ENCODE measurements at regions not wholly inside any gene's neighbourhood (a gene's known extent, or its start where the extent isn't known, plus 50 kb on each side); places are given as distances from the start of the nearest gene placed in this dataset.
"Not testable (repeated sequence)": the region's sequence is repeated elsewhere in the genome, so short reads cannot be mapped to it uniquely, and the experiment has no call there.

GRCh38 chr9:106058460-106058859, 364.1 kb downstream of the TMEM38B start:
- DNase-seq, result no peak

- DNase-seq, result no peak
These were observed 365.5 kb downstream of the TMEM38B start for GRCh38 chr9:106059886-106060285.

- DNase-seq, result no peak
These were observed 366.5 kb downstream of the TMEM38B start for GRCh38 chr9:106060885-106061284.

- DNase-seq, result no peak
These were observed 367.9 kb downstream of the TMEM38B start for GRCh38 chr9:106062250-106062649.

GRCh38 chr9:106065136-106065535, 370.8 kb downstream of the TMEM38B start:
- no peak for DNase-seq

- no peak for DNase-seq
These were observed 371.4 kb downstream of the TMEM38B start for GRCh38 chr9:106065579-106066214.

- no peak for DNase-seq
These were observed 372.7 kb downstream of the TMEM38B start for GRCh38 chr9:106066940-106067524.

- no peak for DNase-seq
These were observed 374.9 kb downstream of the TMEM38B start for GRCh38 chr9:106069241-106069640.

GRCh38 chr9:106072421-106072820, 378.1 kb downstream of the TMEM38B start:
- no peak for DNase-seq

GRCh38 chr9:106074006-106074405, 379.7 kb downstream of the TMEM38B start:
- no peak for DNase-seq

GRCh38 chr9:106075236-106075959, 381.1 kb downstream of the TMEM38B start:
- no peak for DNase-seq

- no peak for DNase-seq
These were observed 381.6 kb downstream of the TMEM38B start for GRCh38 chr9:106075960-106076327.

- DNase-seq, result no peak
These were observed 382.4 kb downstream of the TMEM38B start for GRCh38 chr9:106076711-106077110.

GRCh38 chr9:106077731-106078130, 383.4 kb downstream of the TMEM38B start:
- no peak for DNase-seq

GRCh38 chr9:106082621-106083020, 388.3 kb downstream of the TMEM38B start:
- no peak for DNase-seq

GRCh38 chr9:106084702-106085101, 390.4 kb downstream of the TMEM38B start:
- no peak for DNase-seq

- no peak for DNase-seq
These were observed 391.1 kb downstream of the TMEM38B start for GRCh38 chr9:106085479-106085878.

- DNase-seq, result no peak
These were observed 397.7 kb downstream of the TMEM38B start for GRCh38 chr9:106092083-106092482.

GRCh38 chr9:106102821-106103220, 408.5 kb downstream of the TMEM38B start:
- DNase-seq, result no peak

GRCh38 chr9:106104887-106105286, 410.5 kb downstream of the TMEM38B start:
- no peak for DNase-seq

- no peak for DNase-seq
These were observed 412.1 kb downstream of the TMEM38B start for GRCh38 chr9:106106396-106106795.

- no peak for DNase-seq
These were observed 413.4 kb downstream of the TMEM38B start for GRCh38 chr9:106107716-106108115.

GRCh38 chr9:106109706-106110105, 415.4 kb downstream of the TMEM38B start:
- DNase-seq, result not testable (repeated sequence)

- no peak for DNase-seq
These were observed 416.1 kb downstream of the TMEM38B start for GRCh38 chr9:106110483-106110882.
